ENCODE measurements at regions not wholly inside any gene's neighbourhood (a gene's known extent, or its start where the extent isn't known, plus 50 kb on each side); places are given as distances from the start of the nearest gene placed in this dataset.
A peak's percentile ranks its signal among the peaks of the same experiment; 100 is the strongest.

DNA sequence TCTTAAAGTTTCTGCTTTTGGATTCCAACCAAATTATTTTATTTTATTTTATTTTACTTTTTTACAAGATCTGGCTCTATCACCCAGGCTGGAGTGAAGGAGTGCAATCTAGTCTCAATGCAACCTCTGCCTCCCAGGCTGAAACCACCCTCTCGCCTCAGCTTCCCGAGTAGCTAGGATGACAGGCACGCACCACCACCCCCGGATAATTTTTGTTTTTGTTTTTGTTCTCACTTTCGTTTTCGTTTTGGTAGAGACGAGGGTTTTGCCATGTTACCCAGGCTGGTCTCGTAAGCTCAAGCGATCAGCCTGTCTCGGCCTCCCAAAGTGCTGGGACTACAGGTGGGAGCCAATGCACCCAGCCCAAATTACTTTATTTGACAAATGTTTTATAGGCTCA, 219.8 kb downstream of the ETS1 start:
- no peak overlapping the region for H3K4me3 ChIP-seq
- intact Hi-C loops (cut with DNase I): no loop called here
- no peak for TF ChIP-seq POLR2AphosphoS5 (IDR thresholded peaks at IDR 0.05)
- TF ChIP-seq POLR2A (IDR thresholded peaks at IDR 0.05; ENCODE audit: low read depth): no peak
- no peak for TF ChIP-seq EP300 (IDR thresholded peaks at IDR 0.05)
- no peak for TF ChIP-seq CTCF (IDR thresholded peaks at IDR 0.05)
- peaks cover 0 to under 1% (median 0%) of the 10 kb centered on the region in 4 donors for H3K4me1 ChIP-seq
- H3K27ac ChIP-seq (replicated peaks in 1 of 4): no peak overlapping the region
- no peak for DNase-seq (ENCODE audit: extremely low spot score)
- H3K36me3 ChIP-seq: no peaks in the 10 kb centered on the region
- no peaks in the 10 kb centered on the region for H3K9me3 ChIP-seq
- no peaks in the 10 kb centered on the region for H3K27me3 ChIP-seq
- WGBS: 83% methylated on average over 10 of the region's 10 CpGs

- WGBS: 56% methylated on average over 3 of the region's 3 CpGs
- DNase-seq (ENCODE audit: extremely low spot score): no peak
- TF ChIP-seq EP300 (IDR thresholded peaks at IDR 0.05): no peak
- TF ChIP-seq POLR2A (IDR thresholded peaks at IDR 0.05; ENCODE audit: low read depth): no peak
- TF ChIP-seq CTCF (IDR thresholded peaks at IDR 0.05): no peak
- TF ChIP-seq POLR2AphosphoS5 (IDR thresholded peaks at IDR 0.05): no peak
- Histone ChIP-seq H3K4me1 (peaks cover 0 to 20% (median 13%) of the 10 kb centered on the region in 4 donors), H3K9me3 (no peaks in the 10 kb centered on the region), H3K27me3 (no peaks in the 10 kb centered on the region), H3K27ac (replicated peaks in 1 of 4) (no peak overlapping the region), H3K4me3 (no peak overlapping the region), H3K36me3 (no peaks in the 10 kb centered on the region)
- intact Hi-C loops (cut with DNase I): no loop called here
Measured at GRCh38 chr11:128365044-128365443, 222.3 kb downstream of the ETS1 start.

DNA sequence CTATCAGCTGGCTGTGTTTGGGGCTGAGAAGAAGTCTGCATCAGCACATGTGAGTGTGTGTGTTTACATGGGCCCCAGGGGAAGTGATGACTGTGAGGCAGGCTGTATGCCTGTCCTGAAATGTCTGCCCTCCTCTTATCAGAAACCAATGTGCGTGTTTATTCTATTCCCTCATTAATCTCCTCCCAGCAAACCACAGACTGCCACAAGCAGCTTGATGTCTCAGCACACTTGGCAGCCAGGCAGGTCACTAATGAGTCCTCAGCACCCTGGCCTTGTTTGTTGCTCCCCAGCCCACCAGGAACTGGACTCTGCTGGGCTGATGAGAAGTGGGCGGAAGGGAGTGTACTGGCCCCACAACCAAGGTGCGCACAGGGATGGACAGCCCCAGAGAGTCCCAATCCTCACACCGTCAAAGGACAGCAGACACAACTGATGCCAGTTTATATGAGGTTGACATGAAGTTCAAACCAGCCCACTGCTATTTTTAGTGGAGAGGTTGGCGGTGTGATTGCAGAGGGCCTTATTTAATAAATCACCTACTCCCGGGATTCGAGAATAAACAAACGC, 225.8 kb downstream of the ETS1 start:
- DNase-seq (ENCODE audit: extremely low spot score): no peak
- Histone ChIP-seq H3K4me1 (peaks cover 6 to 40% (median 32%) of the 10 kb centered on the region in 4 donors), H3K4me3 (no peak overlapping the region), H3K36me3 (no peaks in the 10 kb centered on the region), H3K27me3 (no peaks in the 10 kb centered on the region), H3K27ac (replicated peaks in 1 of 4) (peak overlapping the region in 1 of 4 donors; percentile 24), H3K9me3 (no peaks in the 10 kb centered on the region)
- TF ChIP-seq CTCF (IDR thresholded peaks at IDR 0.05) (no peak), POLR2AphosphoS5 (IDR thresholded peaks at IDR 0.05) (no peak), EP300 (IDR thresholded peaks at IDR 0.05) (no peak), POLR2A (IDR thresholded peaks at IDR 0.05; ENCODE audit: low read depth) (no peak)
- intact Hi-C loops (cut with DNase I): no loop called here
- WGBS: 54% methylated on average over 8 of the region's 8 CpGs

GRCh38 chr11:128359515-128359914, 227.8 kb downstream of the ETS1 start:
- 37% methylated on average over 3 of the region's 3 CpGs for WGBS
- intact Hi-C loops (cut with DNase I): no loop called here
- no peak overlapping the region for H3K4me3 ChIP-seq
- peak overlapping the region in 3 of 4 donors; percentile 1 to 21 (median 6) for H3K27ac ChIP-seq (replicated peaks in 1 of 4)
- no peak for TF ChIP-seq POLR2AphosphoS5 (IDR thresholded peaks at IDR 0.05)
- TF ChIP-seq POLR2A (IDR thresholded peaks at IDR 0.05; ENCODE audit: low read depth): no peak
- TF ChIP-seq CTCF (IDR thresholded peaks at IDR 0.05): no peak
- no peak for TF ChIP-seq EP300 (IDR thresholded peaks at IDR 0.05)
- no peaks in the 10 kb centered on the region for H3K36me3 ChIP-seq
- H3K4me1 ChIP-seq: peaks cover 6 to 40% (median 32%) of the 10 kb centered on the region in 4 donors
- no peak for DNase-seq (ENCODE audit: extremely low spot score)
- H3K27me3 ChIP-seq: no peaks in the 10 kb centered on the region
- no peaks in the 10 kb centered on the region for H3K9me3 ChIP-seq

GRCh38 chr11:128357073-128357472, 230.3 kb downstream of the ETS1 start:
- intact Hi-C loops (cut with DNase I): no loop called here
- 50% methylated on average over 5 of the region's 5 CpGs for WGBS

More at GRCh38 chr11:128357073-128357472, 230.3 kb downstream of the ETS1 start:
- TF ChIP-seq CTCF (IDR thresholded peaks at IDR 0.05) (no peak), POLR2AphosphoS5 (IDR thresholded peaks at IDR 0.05) (no peak), EP300 (IDR thresholded peaks at IDR 0.05) (no peak), POLR2A (IDR thresholded peaks at IDR 0.05; ENCODE audit: low read depth) (no peak)
- H3K27ac ChIP-seq (replicated peaks in 1 of 4): no peak overlapping the region
- no peak for DNase-seq (ENCODE audit: extremely low spot score)
- no peaks in the 10 kb centered on the region for H3K36me3 ChIP-seq
- H3K27me3 ChIP-seq: no peaks in the 10 kb centered on the region
- no peaks in the 10 kb centered on the region for H3K9me3 ChIP-seq
- H3K4me3 ChIP-seq: no peak overlapping the region
- peaks cover 6 to 36% (median 31%) of the 10 kb centered on the region in 4 donors for H3K4me1 ChIP-seq
